ENCODE measurements at regions not wholly inside any gene's neighbourhood (a gene's known extent, or its start where the extent isn't known, plus 50 kb on each side); places are given as distances from the start of the nearest gene placed in this dataset.

DNA sequence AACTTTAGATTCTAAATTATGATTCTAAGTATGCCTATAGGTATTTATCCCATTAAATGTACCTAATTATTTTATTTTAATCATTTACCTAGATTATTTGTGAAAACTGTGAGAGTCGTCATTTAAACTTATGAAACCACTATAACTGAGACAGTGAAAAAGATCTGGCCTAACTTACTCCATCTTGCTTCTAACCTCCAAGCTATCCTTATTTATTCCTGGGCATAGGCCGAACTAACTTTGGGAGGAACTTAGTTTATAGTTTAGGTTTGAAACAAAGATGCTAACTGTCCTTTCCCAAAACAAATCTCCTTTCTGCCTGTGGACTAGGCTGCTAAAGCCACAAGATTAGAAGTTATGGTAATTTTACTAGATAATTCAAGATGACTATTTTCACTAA, 79.7 kb upstream of the PPP2R5C start:
- Histone ChIP-seq H3K4me3 (no peak overlapping the region), H3K9me3 (no peaks in the 10 kb centered on the region), H3K27ac (no peak overlapping the region), H3K4me1 (no peaks in the 10 kb centered on the region), H3K4me2 (no peak overlapping the region)
- TF ChIP-seq MAZ (IDR thresholded peaks at IDR 0.05; ENCODE audit: borderline replicate concordance, low read depth, low read length): no peak
- no peak for FAIRE-seq
- WGBS (ENCODE audit: missing lambda C conversion rate): 80% methylated on average over 2 of the region's 2 CpGs
- POLR2A ChIA-PET: no interaction called here
- CTCF ChIA-PET: no interaction called here
- no peak for DNase-seq (ENCODE audit: low read depth in 1 of 2, low spot score in 1 of 2)
- ATAC-seq: no peak

DNA sequence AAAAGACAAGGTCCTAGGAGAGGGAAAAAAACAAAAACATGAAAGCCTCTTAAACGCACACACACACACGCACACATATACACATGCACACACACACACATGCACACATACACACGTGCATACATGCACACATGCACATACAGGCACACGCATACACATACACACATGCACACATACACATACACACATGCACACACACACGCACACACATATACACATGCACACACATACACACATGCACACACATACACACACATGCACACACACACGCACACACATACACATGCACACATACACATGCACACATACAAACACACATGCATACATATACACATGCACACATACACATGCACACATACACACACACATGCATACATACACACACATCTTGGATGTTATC, 78.1 kb upstream of the PPP2R5C start:
- H3K4me3 ChIP-seq: no peak overlapping the region
- no peaks in the 10 kb centered on the region for H3K4me1 ChIP-seq
- H3K4me2 ChIP-seq: no peak overlapping the region
- DNase-seq (ENCODE audit: low read depth in 1 of 2, low spot score in 1 of 2) (no peak), ATAC-seq (no peak), FAIRE-seq (no peak)
- POLR2A ChIA-PET: no interaction called here
- no peak for TF ChIP-seq FOSL2 (IDR thresholded peaks at IDR 0.05)
- TF ChIP-seq FOSL2 (CRISPR knock-in tag; IDR thresholded peaks at IDR 0.05): no peak
- no peak for TF ChIP-seq POLR2A (IDR thresholded peaks at IDR 0.05; ENCODE audit: low read length)
- TF ChIP-seq MYC (IDR thresholded peaks at IDR 0.05; ENCODE audit: borderline replicate concordance, low read length): no peak
- no peak for TF ChIP-seq ESRRA (IDR thresholded peaks at IDR 0.05; ENCODE audit: borderline replicate concordance, low read length)
- TF ChIP-seq CBX8 (IDR thresholded peaks at IDR 0.05): no peak
- TF ChIP-seq ZC3H11A (IDR thresholded peaks at IDR 0.05): no peak
- TF ChIP-seq CHD4 (IDR thresholded peaks at IDR 0.05; ENCODE audit: borderline replicate concordance): no peak
- TF ChIP-seq RCOR1 (IDR thresholded peaks at IDR 0.05; ENCODE audit: low read depth, low read length): no peak
- TF ChIP-seq SMC3 (IDR thresholded peaks at IDR 0.05): no peak
- TF ChIP-seq, protein P1, sequence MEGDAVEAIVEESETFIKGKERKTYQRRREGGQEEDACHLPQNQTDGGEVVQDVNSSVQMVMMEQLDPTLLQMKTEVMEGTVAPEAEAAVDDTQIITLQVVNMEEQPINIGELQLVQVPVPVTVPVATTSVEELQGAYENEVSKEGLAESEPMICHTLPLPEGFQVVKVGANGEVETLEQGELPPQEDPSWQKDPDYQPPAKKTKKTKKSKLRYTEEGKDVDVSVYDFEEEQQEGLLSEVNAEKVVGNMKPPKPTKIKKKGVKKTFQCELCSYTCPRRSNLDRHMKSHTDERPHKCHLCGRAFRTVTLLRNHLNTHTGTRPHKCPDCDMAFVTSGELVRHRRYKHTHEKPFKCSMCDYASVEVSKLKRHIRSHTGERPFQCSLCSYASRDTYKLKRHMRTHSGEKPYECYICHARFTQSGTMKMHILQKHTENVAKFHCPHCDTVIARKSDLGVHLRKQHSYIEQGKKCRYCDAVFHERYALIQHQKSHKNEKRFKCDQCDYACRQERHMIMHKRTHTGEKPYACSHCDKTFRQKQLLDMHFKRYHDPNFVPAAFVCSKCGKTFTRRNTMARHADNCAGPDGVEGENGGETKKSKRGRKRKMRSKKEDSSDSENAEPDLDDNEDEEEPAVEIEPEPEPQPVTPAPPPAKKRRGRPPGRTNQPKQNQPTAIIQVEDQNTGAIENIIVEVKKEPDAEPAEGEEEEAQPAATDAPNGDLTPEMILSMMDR (IDR thresholded peaks at IDR 0.05): no peak
- no peak for TF ChIP-seq FOSB (CRISPR knock-in tag; IDR thresholded peaks at IDR 0.05)
- TF ChIP-seq REST (IDR thresholded peaks at IDR 0.05): no peak
- no peak for TF ChIP-seq KDM1A (IDR thresholded peaks at IDR 0.05; ENCODE audit: low read depth)
- no peak for TF ChIP-seq HDAC2 (IDR thresholded peaks at IDR 0.05)
- no peak for TF ChIP-seq HOXB13 (CRISPR knock-in tag; IDR thresholded peaks at IDR 0.05; ENCODE audit: low read depth)
- TF ChIP-seq RNF2 (IDR thresholded peaks at IDR 0.05; ENCODE audit: borderline replicate concordance, low read depth): no peak
- no peak overlapping the region for H3K27ac ChIP-seq
- CTCF ChIA-PET: interaction anchor here (1.1 kb wide), 1 partner anchor 17 kb away, joined by 3 read pairs; no protein-coding TSS in a partner anchor
- WGBS (ENCODE audit: missing lambda C conversion rate): 73% methylated on average over 6 of the region's 6 CpGs
- H3K9me3 ChIP-seq: no peaks in the 10 kb centered on the region

- H3K27ac ChIP-seq: no peak overlapping the region
- H3K9me3 ChIP-seq: no peaks in the 10 kb centered on the region
- H3K4me2 ChIP-seq: no peak overlapping the region
- H3K4me1 ChIP-seq: no peaks in the 10 kb centered on the region
- FAIRE-seq (no peak), DNase-seq (ENCODE audit: low read depth in 1 of 2, low spot score in 1 of 2) (no peak), ATAC-seq (no peak)
- POLR2A ChIA-PET: no interaction called here
- 67% methylated on average over 6 of the region's 6 CpGs for WGBS (ENCODE audit: missing lambda C conversion rate)
- H3K4me3 ChIP-seq: no peak overlapping the region
- CTCF ChIA-PET: interaction anchor here (0.6 to 1.8 kb wide), 3 partner anchors 20 to 266 kb away, joined by 3 to 5 read pairs (median 4); no protein-coding TSS in a partner anchor
- TF ChIP-seq, protein P2, sequence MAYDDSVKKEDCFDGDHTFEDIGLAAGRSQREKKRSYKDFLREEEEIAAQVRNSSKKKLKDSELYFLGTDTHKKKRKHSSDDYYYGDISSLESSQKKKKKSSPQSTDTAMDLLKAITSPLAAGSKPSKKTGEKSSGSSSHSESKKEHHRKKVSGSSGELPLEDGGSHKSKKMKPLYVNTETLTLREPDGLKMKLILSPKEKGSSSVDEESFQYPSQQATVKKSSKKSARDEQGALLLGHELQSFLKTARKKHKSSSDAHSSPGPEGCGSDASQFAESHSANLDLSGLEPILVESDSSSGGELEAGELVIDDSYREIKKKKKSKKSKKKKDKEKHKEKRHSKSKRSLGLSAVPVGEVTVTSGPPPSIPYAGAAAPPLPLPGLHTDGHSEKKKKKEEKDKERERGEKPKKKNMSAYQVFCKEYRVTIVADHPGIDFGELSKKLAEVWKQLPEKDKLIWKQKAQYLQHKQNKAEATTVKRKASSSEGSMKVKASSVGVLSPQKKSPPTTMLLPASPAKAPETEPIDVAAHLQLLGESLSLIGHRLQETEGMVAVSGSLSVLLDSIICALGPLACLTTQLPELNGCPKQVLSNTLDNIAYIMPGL (CRISPR knock-in tag; IDR thresholded peaks at IDR 0.05; ENCODE audit: borderline replicate concordance): no peak
- TF ChIP-seq NR3C1 (IDR thresholded peaks at IDR 0.05) (no peak), MAZ (IDR thresholded peaks at IDR 0.05; ENCODE audit: borderline replicate concordance, low read depth, low read length) (no peak)
- TF ChIP-seq, protein P3, sequence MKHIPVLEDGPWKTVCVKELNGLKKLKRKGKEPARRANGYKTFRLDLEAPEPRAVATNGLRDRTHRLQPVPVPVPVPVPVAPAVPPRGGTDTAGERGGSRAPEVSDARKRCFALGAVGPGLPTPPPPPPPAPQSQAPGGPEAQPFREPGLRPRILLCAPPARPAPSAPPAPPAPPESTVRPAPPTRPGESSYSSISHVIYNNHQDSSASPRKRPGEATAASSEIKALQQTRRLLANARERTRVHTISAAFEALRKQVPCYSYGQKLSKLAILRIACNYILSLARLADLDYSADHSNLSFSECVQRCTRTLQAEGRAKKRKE (CRISPR knock-in tag; IDR thresholded peaks at IDR 0.05; ENCODE audit: low read depth): no peak
- TF ChIP-seq, protein P4, sequence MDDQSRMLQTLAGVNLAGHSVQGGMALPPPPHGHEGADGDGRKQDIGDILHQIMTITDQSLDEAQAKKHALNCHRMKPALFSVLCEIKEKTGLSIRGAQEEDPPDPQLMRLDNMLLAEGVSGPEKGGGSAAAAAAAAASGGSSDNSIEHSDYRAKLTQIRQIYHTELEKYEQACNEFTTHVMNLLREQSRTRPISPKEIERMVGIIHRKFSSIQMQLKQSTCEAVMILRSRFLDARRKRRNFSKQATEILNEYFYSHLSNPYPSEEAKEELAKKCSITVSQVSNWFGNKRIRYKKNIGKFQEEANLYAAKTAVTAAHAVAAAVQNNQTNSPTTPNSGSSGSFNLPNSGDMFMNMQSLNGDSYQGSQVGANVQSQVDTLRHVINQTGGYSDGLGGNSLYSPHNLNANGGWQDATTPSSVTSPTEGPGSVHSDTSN (IDR thresholded peaks at IDR 0.05): no peak
- TF ChIP-seq, protein P1 (IDR thresholded peaks at IDR 0.05): no peak
These were observed 73.6 kb upstream of the PPP2R5C start for GRCh38 chr14:101687756-101688546.
